K562 (cell line): ENCODE measurements at regions not wholly inside any gene's neighbourhood (a gene's known extent, or its start where the extent isn't known, plus 50 kb on each side); places are given as distances from the start of the nearest gene placed in this dataset.

ENCODE experiments used
- ATAC-seq: fragments of 200-7000 bp; cut with Tn5 transposase; 3 replicates; pipeline ENCODE4 v1.9.1; 2020; ENCODE audit warnings: moderate library complexity
- BruUV-seq: library from RNA; stranded (reverse); fragments of 400-500 nt; replicated peaks from 2 replicates; lab custom pipeline; 2021; lab: Mats Ljungman, UMichigan
- CTCF ChIA-PET: fragments of 300-600 bp; formaldehyde crosslinking; extraction: SDS; loops from one replicate; lab custom pipeline; 2021; ENCODE audit warnings: low intra/inter-chr PET ratio; lab: Yijun Ruan, JAX
- POLR2A ChIA-PET: fragments of 300-600, 350-650 bp; sonication (Branson Sonifier 250); formaldehyde crosslinking; extraction: SDS; loops from one replicate; lab custom pipeline; 2021; ENCODE audit warnings: antibody characterized with exemption, inconsistent platforms; lab: Yijun Ruan, JAX
- DNase-seq, 4 experiments: peaks; one replicate each; pipeline versions ENCODE4 v3.0.0 to v3.0.0-alpha.2; 2011 to 2018; ENCODE audit warnings: low spot score in 3 of 4, mixed read lengths in 3 of 4; ENCODE audit errors: extremely low read depth in 1 of 4
- FAIRE-seq: peaks from 2 replicates; lab custom pipeline; 2011; peaks lifted over from hg19 to GRCh38; lab: Jason Lieb, UNC
- H2AFZ ChIP-seq: 2 replicates; pipeline ENCODE4 v1.6.0; 2011; ENCODE audit warnings: low read depth, low read length, control low read depth, inconsistent platforms
- H3K27ac ChIP-seq: fragments of 200-600 bp; 3 replicates; pipeline ENCODE4 v1.8.0; 2011; ENCODE audit warnings: low read depth, mild to moderate bottlenecking, control low read depth, inconsistent platforms, low read length, moderate library complexity, mixed read lengths; ENCODE audit errors: extremely low read depth
- H3K27me3 ChIP-seq, 2 experiments: fragments of 300-600 bp in 1 of 2; 2 replicates in 1 of 2; 3 replicates in 1 of 2; pipeline versions ENCODE4 v1.6.0 to v1.8.0; 2011; ENCODE audit warnings: inconsistent platforms in 2 of 2, low read length in 2 of 2, mild to moderate bottlenecking in 1 of 2, mixed read lengths in 1 of 2, moderate library complexity in 1 of 2; ENCODE audit not compliant: control insufficient read depth in 2 of 2, insufficient read depth in 2 of 2
- H3K36me3 ChIP-seq: fragments of 300-600 bp; 3 replicates; pipeline ENCODE4 v1.8.0; 2011; ENCODE audit warnings: mild to moderate bottlenecking, low read length, inconsistent platforms; ENCODE audit not compliant: control insufficient read depth, insufficient read depth
- H3K4me1 ChIP-seq, 2 experiments: fragments of 200-600 bp in 1 of 2; replicated peaks in 1 of 2; 2 replicates in 1 of 2; 3 replicates in 1 of 2; pipeline versions ENCODE4 v1.5.1 to v1.8.0; 2011; ENCODE audit warnings: inconsistent platforms in 2 of 2, low read length in 2 of 2, mild to moderate bottlenecking in 1 of 2, mixed read lengths in 1 of 2, moderate library complexity in 1 of 2; ENCODE audit not compliant: control insufficient read depth in 2 of 2, insufficient read depth in 2 of 2
- H3K4me2 ChIP-seq: 2 replicates; pipeline ENCODE4 v1.6.1; 2011; ENCODE audit warnings: low read length, control low read depth, inconsistent platforms, mixed read lengths; ENCODE audit not compliant: insufficient read depth
- H3K4me3 ChIP-seq: fragments of 200-600 bp; sonication (generic), shearing (Covaris generic); 2 replicates; pipeline ENCODE4 v1.5.1; 2016; ENCODE audit warnings: control low read depth, inconsistent platforms
- H3K79me2 ChIP-seq: fragments of 200-600 bp; 3 replicates; pipeline ENCODE4 v1.8.0; 2011; ENCODE audit warnings: low read length, inconsistent platforms; ENCODE audit not compliant: control insufficient read depth, insufficient read depth
- H3K9ac ChIP-seq, 2 experiments: 2 replicates each; pipeline versions ENCODE4 v1.6.0 to v1.6.1; 2011; ENCODE audit warnings: low read depth in 2 of 2, low read length in 2 of 2, control low read depth in 1 of 2, inconsistent platforms in 1 of 2, mild to moderate bottlenecking in 1 of 2, mixed read lengths in 1 of 2; ENCODE audit not compliant: insufficient read depth in 1 of 2
- H3K9me1 ChIP-seq: one replicate; pipeline ENCODE4 v1.6.0; 2011; ENCODE audit warnings: inconsistent platforms, mild to moderate bottlenecking, low read length, moderate library complexity; ENCODE audit not compliant: control insufficient read depth, insufficient read depth
- H3K9me3 ChIP-seq: replicated peaks from 2 replicates; pipeline ENCODE4 v1.5.1; 2011; ENCODE audit warnings: low read depth, low read length, inconsistent platforms; ENCODE audit not compliant: control insufficient read depth, insufficient read depth
- H4K20me1 ChIP-seq: replicated peaks from 2 replicates; pipeline ENCODE4 v1.6.1; 2011; ENCODE audit warnings: low read length, inconsistent platforms, mixed read lengths; ENCODE audit not compliant: control insufficient read depth, insufficient read depth
- CEBPB ChIP-seq: fragments of 450-650 bp; IDR thresholded peaks from 2 replicates; pipeline ENCODE4 v1.6.1; 2016; ENCODE audit warnings: missing genetic modification characterization, missing compliant biosample characterization
- CEBPG ChIP-seq, 3 experiments: fragments of 200-800 bp in 1 of 3; sonication (Bioruptor generic) in 1 of 3; sonication (generic) in 1 of 3; formaldehyde crosslinking in 1 of 3; IDR thresholded peaks in 2 of 3; conservative IDR thresholded peaks in 1 of 3; 2 replicates each; pipeline versions ENCODE4 v1.6.1 to v1.8.0; 2016 to 2022; ENCODE audit warnings: missing compliant biosample characterization in 2 of 3, missing genetic modification characterization in 2 of 3, mild to moderate bottlenecking in 1 of 3, missing genetic modification reagents in 1 of 3
- FIP1L1 ChIP-seq: fragments of 200-400 bp; formaldehyde crosslinking; IDR thresholded peaks from 2 replicates; pipeline ENCODE4 v1.6.1; 2018; ENCODE audit warnings: mild to moderate bottlenecking, low read depth, low read length; ENCODE audit not compliant: poor library complexity, severe bottlenecking
- GMEB1 ChIP-seq: fragments of 250-450 bp; sonication (Bioruptor Pico); IDR thresholded peaks from 2 replicates; pipeline ENCODE4 v1.4.0; 2020; ENCODE audit warnings: mild to moderate bottlenecking
- POLR3A ChIP-seq: IDR thresholded peaks from 2 replicates; pipeline ENCODE4 v1.6.1; 2011; ENCODE audit warnings: borderline replicate concordance, mild to moderate bottlenecking, moderate library complexity; ENCODE audit not compliant: insufficient read length, insufficient read depth; ENCODE audit errors: extremely low read depth
- SMAD4 ChIP-seq: fragments of 250-450 bp; sonication (Bioruptor Pico); conservative IDR thresholded peaks from 2 replicates; pipeline ENCODE4 v1.8.0; 2021; ENCODE audit warnings: inconsistent platforms, mild to moderate bottlenecking, moderate library complexity
- SP2 ChIP-seq: IDR thresholded peaks from 2 replicates; pipeline ENCODE4 v1.6.1; 2011; ENCODE audit warnings: mild to moderate bottlenecking, low read depth, low read length, moderate library complexity; ENCODE audit not compliant: poor library complexity, severe bottlenecking; ENCODE audit errors: extremely low read depth
- SUPT5H ChIP-seq: fragments of 450-650 bp; IDR thresholded peaks from 2 replicates; pipeline ENCODE4 v1.6.1; 2016
- ZEB2 ChIP-seq: fragments of 450-650 bp; IDR thresholded peaks from 2 replicates; pipeline ENCODE4 v1.6.1; 2016
- ZNF133 ChIP-seq: fragments of 250-450 bp; sonication (Bioruptor Pico); IDR thresholded peaks from 2 replicates; pipeline ENCODE4 v1.4.0; 2020; ENCODE audit warnings: mild to moderate bottlenecking
- ZNF174 ChIP-seq: fragments of 250-450 bp; sonication (Bioruptor Pico); IDR thresholded peaks from 2 replicates; pipeline ENCODE4 v1.4.0; 2020; ENCODE audit warnings: mild to moderate bottlenecking
- WGBS: fragments of 100-300 bp; shearing (Covaris generic); methylation state at CpG from one replicate; pipeline ENCODE4 v1.1.6; 2016; ENCODE audit warnings: low coverage, mixed read lengths; ENCODE audit not compliant: insufficient coverage; ENCODE audit errors: missing lambda C conversion rate; 5-methylcytosine and 5-hydroxymethylcytosine counted together
- in situ Hi-C: fragments of 300-500 bp; cut with MboI; formaldehyde crosslinking; loops from 4 replicates; pipeline ENCODE4 v1.15.0; 2018; ENCODE audit warnings: inconsistent platforms, mixed read lengths
- intact Hi-C: fragments of 100-400 bp; cut with micrococcal nuclease; formaldehyde crosslinking; loops from 2 replicates; pipeline ENCODE4 v1.14.2; 2022
- TF ChIP-seq, protein P1 (sequence below): sonication (generic); formaldehyde crosslinking; IDR thresholded peaks from 2 replicates; pipeline ENCODE4 v1.8.0; 2022; ENCODE audit warnings: mild to moderate bottlenecking, low read depth, missing genetic modification reagents

DNA sequence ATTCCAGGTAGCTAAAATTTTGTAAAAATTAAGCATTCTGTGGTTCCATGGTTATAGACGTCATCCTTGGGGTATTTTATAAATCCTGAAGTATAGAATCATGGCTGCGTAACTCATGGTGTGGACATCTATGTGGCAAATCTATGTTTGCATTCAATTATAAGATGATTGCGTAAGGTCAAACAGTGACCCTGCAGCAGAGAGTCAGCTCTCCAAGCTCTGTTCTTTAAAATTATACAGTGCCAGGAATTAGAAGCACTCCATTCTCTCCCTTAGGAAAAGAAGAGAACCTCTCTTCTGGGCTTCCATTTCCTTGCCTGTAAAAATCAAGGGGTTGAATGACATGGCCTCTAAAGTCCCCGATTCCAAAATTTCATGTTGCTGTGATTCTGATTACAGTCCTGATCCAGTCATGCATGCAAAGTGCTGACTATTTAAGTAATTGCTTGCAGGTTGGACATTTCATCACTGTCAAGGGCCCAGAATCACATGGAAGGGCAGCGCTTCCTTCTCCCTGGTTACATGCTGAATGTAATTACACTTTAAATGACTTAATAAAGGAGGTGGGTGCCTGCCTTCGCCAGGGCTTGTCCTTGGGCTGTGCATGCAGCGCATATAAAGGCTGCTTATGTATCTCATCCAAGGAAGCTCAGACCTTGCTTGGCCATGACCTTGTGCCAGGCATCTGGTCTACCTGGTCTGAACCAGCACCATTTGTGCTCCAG, 550.7 kb downstream of the TYW1 start:
- ATAC-seq (no peak), FAIRE-seq (no peak), DNase-seq (no peak)
- intact Hi-C loops, result no loop called here
- no peaks in the 10 kb centered on the region for H3K79me2 ChIP-seq
- peaks cover 4 to 5% of the 10 kb centered on the region in 2 experiments; a peak in 3 of 5 replicates for H3K27me3 ChIP-seq
- ChIA-PET POLR2A (interaction anchor here (0.6 kb wide), 1 partner anchor 44 kb away, joined by 3 read pairs; no protein-coding TSS in a partner anchor), CTCF (no interaction called here)
- H4K20me1 ChIP-seq, result no peaks in the 10 kb centered on the region
- in situ Hi-C loops, result no loop called here
- BruUV-seq, result no TSS peak
- no peaks in the 10 kb centered on the region for H3K4me1 ChIP-seq
- H3K27ac ChIP-seq, result no peak overlapping the region
- no peak for TF ChIP-seq POLR3A
- TF ChIP-seq GMEB1 (CRISPR knock-in tag), result no peak
- no peak for TF ChIP-seq SUPT5H
- no peak for TF ChIP-seq ZNF133 (CRISPR knock-in tag)
- TF ChIP-seq FIP1L1, result no peak
- TF ChIP-seq ZNF174, result no peak
- TF ChIP-seq ZEB2, result no peak
- TF ChIP-seq SP2, result no peak
- TF ChIP-seq CEBPB (tag), result 0 out of 2 replicates have a peak, but pooled peaks have one; percentile 42
- TF ChIP-seq, protein P1, sequence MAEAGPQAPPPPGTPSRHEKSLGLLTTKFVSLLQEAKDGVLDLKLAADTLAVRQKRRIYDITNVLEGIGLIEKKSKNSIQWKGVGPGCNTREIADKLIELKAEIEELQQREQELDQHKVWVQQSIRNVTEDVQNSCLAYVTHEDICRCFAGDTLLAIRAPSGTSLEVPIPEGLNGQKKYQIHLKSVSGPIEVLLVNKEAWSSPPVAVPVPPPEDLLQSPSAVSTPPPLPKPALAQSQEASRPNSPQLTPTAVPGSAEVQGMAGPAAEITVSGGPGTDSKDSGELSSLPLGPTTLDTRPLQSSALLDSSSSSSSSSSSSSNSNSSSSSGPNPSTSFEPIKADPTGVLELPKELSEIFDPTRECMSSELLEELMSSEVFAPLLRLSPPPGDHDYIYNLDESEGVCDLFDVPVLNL (CRISPR knock-in tag), result no peak
- no peak for TF ChIP-seq CEBPG (CRISPR knock-in tag; IDR thresholded peaks at IDR 0.05)
- 0 out of 4 replicates have a peak, but pooled peaks of 1 of the 2 experiments have one; percentile 14 for TF ChIP-seq CEBPG (tag; conservative IDR thresholded peaks at IDR 0.05 in 1 of 2, IDR thresholded peaks at IDR 0.05 in 1 of 2)
- no peak for TF ChIP-seq SMAD4 (CRISPR knock-in tag)
- H3K9ac ChIP-seq, result no peak overlapping the region
- H3K4me2 ChIP-seq, result no peak overlapping the region
- H3K4me3 ChIP-seq, result no peak overlapping the region
- WGBS, result 0% methylated on average over 7 of the region's 7 CpGs
- no peak overlapping the region for H2AFZ ChIP-seq
- no peaks in the 10 kb centered on the region for H3K9me1 ChIP-seq
- H3K36me3 ChIP-seq, result no peaks in the 10 kb centered on the region
- H3K9me3 ChIP-seq, result no peaks in the 10 kb centered on the region
